ENCODE measurements at regions not wholly inside any gene's neighbourhood (a gene's known extent, or its start where the extent isn't known, plus 50 kb on each side); places are given as distances from the start of the nearest gene placed in this dataset.

DNA sequence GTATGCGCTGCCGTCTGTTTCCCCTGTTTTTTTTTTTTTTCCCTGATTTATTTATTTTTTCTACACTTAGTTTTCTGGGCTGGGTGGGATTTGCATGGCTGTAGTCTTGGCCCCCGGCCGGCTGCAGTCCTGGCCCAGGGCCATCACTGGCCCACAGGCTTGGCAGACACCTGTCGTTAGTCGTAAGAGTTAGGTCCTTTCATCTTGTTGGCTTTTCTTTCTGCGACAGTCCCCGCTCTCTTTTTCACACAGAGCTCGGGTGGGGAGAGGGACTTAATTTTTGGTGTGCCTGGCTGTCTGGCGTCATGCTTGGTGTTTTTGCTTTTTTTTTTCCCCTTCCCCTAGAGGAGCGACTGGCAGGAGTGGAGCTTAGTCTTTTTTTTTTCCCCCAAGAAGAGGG lies 183.4 kb downstream of the KLF13 start:
- no peak for DNase-seq (ENCODE audit: low read depth)

GRCh38 chr15:31511707-31512310 lies 185.2 kb downstream of the KLF13 start:
- DNase-seq (ENCODE audit: low read depth) = no peak

DNA sequence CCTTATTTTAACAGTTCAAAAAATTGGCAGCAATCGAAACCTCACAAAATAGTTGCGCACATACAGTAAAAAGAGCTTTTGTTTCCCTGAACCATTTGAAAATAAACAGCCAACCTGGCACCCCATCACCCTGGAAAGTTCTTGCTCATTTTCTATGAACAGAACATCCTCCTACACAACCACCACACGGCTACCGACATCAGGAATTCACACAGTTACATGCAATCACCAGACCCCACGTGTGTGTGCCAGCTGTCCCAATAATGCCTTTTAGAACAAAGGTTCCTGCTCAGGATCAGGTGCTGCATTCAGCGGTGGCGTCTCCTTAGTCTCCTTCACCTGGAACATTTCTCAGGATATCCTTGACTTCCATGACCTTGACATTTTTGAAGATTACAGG lies 186.5 kb downstream of the KLF13 start:
- DNase-seq (ENCODE audit: low read depth) = no peak

DNA sequence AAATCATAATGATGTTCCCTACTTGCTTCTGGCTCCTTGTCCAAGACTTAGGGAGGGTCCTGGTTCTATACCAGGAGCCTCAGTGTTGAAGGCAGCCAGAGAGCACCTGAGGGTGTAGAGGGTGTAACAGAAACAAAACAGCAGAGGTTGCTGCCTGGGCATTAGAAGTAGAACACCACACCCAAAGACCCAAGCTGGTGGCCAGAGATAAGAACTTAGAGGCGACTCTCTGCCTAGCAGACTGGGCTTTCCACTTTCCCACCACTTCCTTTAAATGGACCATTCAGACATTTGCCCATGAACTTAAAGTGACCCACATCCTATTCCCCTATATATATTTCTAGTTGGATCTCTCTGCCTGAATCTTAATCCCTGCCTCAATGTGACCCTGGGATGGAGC lies 189.8 kb downstream of the KLF13 start:
- no peak for DNase-seq (ENCODE audit: low read depth)

DNA sequence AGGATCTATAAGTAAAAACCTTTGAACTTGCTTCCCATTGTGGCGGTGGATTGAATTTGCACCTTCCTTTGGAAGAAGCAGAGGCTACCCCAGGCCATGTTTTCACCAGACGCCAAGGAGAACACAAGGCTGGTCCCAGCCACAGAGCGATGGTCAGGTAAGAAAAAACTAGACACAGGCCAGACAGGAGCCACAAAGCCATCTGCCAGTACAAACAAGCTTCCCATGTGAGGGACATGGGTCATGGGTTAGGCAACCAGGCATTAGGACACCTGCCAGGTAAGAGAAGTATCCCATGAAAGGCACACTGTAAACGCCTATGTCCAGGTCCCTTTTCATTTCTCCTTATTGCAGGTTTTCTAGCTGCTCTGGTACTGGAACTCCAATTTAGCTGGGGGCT lies 190.2 kb downstream of the KLF13 start:
- DNase-seq (ENCODE audit: low read depth) = no peak

DNA sequence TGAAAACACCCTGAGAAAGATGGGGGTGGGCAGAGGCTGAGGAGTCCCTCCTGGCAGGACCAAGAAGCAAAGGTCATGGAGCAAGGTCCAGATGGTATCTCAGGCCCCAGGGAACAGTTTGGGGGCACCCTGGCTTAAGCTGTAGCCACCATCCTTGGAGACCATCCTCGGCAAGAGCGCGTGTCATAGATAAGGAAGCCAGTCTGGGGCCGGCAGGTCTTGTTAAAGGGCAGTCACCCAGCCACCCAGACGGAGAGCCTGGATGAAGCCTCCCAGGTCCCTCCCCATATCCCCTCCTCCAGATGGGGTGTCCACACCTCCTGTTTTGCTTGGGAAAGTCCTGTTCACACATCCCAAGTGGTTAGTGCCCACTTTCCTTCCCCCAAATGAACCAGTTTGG lies 191.1 kb downstream of the KLF13 start:
- DNase-seq (ENCODE audit: low read depth) = no peak

- DNase-seq (ENCODE audit: low read depth) = no peak
These were observed 195.4 kb downstream of the KLF13 start for GRCh38 chr15:31522028-31522427.

DNA sequence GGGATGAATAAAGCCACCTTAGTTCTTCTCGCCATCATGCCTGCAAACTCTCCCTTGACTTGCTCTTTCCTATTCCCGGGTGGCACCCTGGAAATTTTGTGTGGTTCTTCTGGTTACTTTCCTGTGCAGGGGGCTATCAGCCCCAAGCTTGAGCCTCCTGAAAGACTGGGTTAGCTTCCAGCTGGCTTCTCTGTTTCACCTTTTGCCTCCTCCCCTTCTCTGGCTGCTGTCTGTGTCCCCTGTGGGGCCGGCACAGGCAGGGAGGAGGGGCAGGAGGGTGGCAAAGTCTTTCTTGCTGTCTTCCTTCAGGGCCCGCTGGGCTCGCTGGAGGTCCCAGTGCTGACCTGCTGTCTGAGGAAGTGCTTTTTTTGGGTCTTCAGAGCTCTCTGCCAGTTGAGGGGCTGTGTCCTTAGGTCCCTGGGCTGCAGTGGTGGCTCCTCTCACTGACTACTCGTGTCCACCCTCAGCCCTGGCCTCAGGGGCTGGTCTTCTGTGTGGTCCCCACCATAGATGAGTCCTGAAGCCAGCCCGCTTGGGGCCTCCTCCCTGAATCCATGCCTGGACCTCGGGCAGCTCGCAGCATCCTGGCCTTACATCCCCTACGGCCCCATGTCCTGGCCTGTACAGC lies 196.5 kb downstream of the KLF13 start:
- no peak for DNase-seq (ENCODE audit: low read depth)

GRCh38 chr15:31523655-31524049 lies 197.0 kb downstream of the KLF13 start:
- no peak for DNase-seq (ENCODE audit: low read depth)

DNA sequence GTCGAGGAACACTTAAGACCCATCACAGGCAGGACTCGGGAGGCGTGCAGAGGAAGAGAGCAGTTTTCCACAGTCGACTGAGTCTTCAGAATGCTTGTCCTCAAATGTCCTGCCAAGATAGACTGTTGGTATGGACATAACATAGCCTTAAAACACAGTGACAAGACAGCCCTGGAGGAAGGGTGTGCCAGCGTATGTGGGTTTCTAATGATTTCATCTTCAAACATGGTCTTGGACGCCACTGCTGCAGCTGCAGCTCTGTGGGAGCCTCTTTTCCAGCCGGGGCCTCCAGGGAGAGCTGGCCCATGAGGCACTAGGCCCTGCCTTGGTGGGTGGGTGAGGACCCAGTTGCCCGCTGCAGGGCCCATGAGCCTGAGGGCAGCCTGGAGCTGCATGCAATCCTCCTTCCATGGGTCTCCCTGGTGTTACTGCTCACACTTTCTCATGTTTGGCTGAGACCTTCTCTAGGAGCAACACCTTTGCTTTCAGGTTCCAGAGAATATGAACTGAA lies 198.6 kb downstream of the KLF13 start:
- no peak for DNase-seq (ENCODE audit: low read depth)

DNA sequence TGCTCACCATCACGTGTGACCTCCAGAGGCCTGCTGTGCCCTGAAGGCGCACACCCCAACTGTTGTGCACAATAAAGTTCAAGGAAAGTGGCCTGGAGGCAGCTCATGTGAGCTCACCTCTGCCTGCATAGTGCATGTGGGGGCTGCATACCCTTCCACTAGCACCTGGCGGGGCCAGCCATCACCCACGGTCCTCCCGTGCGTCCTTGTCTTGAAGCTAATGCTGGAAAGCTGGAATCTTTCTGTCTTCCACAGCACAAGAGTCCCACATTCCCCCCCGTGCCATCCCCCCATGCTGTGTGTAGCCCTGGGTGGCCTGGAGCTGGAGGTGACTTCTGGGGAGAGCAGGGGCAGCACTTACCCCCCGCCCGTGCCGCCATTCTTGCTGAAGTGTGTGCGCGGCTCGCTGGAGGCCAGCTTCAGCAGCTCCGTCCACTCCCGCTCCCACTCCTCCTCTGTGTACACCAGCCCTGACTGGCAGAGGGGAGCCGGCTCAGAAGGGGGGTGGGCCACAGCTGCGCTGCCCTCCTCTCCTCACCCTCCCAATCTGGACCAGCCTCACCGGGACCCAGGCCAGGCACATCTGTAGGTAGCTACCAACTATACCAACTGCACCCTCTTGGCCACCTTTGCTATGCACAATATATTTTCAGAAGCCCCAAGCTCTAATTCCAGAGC lies 199.5 kb downstream of the KLF13 start:
- no peak for DNase-seq (ENCODE audit: low read depth)

DNA sequence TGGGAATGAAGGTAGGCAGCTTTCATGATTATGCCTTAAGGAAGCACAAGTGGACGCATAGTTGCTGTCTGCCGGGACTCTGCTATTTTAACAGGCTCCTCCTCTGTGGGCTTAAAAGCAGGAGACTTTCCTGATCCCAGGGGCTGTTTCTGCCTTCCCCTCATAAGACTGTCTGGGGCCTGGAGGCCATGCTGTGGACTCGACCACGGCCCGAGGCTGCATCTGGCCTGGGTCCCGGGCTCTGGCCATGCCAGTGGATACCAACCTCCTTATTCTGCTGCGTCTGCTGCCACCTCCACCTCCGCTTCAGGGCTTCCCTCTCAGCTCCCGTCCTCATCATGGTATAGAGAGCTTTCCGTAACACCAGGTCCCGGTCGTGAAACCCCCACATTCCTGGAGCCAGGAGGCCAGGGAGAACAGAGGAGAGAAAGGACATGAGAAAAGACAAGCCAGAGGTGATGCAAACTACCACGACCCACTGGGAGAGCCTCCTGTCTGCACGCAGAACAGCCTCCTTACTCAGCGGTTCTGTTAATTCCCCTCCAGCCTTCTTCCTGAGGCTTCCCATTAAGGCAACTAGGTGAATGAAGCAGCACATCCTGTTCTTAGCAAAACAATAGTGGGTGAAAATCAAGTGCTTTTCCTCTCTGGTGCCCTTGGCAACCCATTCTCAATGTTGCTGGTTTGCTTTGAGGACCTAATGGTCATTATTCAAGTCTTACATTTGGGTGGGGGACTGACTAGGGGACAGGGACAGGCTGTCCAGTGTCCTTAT lies 200.5 kb downstream of the KLF13 start:
- DNase-seq (ENCODE audit: low read depth) = no peak

GRCh38 chr15:31528846-31529245 lies 202.2 kb downstream of the KLF13 start:
- no peak for DNase-seq (ENCODE audit: low read depth)

DNA sequence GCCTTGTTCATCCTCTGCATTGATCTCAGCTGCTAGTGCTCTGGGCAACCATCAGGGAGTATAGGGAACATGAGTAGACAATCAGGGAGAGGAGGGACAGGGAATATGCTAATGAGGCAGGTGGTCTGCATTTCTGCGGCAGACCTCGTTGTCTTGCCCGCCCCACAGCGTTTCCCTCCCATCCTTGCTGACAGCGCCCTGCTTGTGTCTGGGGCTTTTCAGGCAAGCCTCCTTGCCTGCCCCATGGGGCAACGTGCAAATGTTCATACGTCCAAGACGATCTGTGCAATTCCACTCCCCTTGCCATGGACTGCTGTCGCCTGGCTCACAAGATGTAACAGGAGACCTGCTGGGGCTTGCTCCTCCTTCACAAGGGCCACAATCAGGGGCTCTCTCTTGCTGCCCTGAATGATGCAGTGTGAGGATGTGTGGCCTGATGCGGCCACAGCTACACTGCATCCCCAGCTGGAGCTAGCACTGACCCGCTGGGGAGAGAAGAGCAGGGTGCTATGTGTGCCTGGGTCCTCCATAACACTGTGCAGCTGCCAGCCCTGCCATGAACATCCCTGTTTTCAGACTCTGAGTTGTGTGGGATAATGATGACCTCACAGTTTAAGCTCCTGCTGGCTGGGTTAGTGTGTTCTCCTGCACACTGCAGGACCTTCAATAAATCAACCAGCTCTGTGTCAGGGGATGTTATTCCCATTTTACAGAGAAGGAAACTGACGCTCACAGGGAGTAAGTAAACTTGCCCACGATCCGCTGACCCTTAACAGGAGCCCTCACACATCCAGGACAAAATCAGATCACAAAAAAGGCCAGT lies 211.3 kb downstream of the KLF13 start:
- no peak for DNase-seq (ENCODE audit: low read depth)

DNA sequence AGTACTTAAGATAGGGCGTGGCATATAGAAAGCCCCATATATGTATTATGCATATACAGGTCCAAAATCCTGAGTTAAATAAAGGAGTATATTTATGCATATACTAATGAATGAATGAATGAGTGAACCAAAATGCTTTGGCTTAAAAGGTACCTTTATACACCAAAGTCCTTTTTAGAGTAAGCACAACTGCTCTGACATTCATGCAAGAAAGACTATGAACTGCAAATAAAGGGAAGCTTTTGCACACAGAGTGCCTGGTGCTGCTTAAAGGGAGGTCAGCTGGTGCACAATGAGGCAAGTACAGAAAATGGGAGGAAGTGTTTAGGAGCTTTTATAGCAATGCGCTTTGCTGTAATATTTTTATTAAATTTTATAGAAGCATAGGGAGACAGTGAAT lies 214.0 kb downstream of the KLF13 start:
- DNase-seq (ENCODE audit: low read depth) = no peak

DNA sequence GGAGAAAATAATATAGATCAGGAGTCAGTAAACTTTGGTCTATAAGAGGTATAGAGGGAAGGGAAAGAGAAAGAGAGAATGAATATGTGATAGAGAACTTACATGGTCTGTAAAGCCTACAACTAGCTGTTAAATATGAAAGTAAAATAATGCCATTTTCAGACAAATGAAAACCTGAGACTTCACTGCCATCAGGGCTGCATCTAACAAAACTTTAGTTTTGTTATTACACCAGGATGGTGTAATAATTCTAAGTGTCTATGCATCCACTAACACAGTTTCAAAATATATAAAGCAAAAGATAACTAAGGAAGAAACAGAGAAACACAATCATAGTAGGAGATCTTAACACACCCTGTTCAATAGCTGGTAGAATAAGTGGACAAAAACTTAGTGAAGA lies 217.7 kb downstream of the KLF13 start:
- no peak for DNase-seq (ENCODE audit: low read depth)

DNA sequence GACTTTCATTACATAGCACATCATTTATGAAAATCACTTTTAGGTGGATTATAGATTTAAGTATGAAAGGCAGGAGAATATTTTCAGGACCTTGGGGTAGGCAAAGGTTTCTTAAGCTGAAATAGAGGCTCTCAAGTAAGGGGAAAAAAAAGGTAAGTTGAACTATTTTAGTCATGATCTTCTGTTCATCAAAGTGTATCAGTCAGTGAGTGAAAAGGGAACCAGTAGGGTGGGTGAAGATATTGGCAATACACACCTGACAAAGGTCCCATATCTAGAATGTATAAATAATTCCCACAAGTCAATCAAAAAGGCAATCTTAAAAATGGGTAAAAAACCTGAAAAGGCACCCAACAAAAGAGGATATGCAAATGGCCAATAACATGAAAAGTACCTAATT lies 218.6 kb downstream of the KLF13 start:
- no peak for DNase-seq (ENCODE audit: low read depth)

GRCh38 chr15:31550211-31550977 lies 223.8 kb downstream of the KLF13 start:
- no peak for DNase-seq (ENCODE audit: low read depth)

DNA sequence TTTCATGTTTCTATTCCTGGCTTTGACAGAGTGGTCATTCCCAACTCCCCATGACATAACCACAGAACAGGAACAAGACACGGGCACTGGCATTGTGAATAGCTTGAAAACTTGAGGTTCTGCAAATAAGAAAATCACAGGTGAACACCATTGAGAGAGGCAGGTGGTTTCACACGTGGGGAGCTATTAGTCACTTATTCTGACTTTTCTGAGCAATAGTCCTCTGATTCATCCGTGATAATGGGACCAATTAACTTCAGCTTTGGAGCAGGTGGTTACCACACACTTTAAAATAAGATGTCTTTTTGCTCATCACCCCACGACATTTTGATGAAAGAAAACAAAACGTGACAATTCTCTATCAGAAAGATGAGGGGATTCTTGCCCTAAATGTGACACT lies 224.7 kb downstream of the KLF13 start:
- DNase-seq (ENCODE audit: low read depth) = no peak

GRCh38 chr15:31552482-31553099 lies 226.0 kb downstream of the KLF13 start:
- no peak for DNase-seq (ENCODE audit: low read depth)

DNA sequence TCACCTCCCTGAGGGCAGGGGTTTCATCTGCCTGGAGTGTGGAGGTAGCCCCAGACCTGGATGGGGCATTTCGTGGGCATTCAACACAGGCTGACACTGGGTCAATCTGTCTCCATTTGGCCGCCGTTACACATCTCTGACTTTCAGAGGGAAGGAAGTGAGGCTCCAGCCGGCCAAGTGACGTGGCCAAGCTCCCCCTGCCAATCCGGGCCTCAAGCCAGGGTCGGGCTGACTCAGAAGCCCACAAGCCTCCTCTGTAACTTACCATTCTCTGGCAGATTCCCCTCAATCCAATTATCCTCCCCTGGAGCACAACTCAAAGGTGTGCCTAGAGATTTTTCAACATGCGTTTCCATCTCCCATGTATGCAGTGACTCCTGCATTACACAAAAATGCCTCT lies 227.6 kb downstream of the KLF13 start:
- peak; percentile 4 for DNase-seq (ENCODE audit: low read depth)

Data from non-pigmented ciliary epithelial cell (primary cell).